ENCODE measurements at regions not wholly inside any gene's neighbourhood (a gene's known extent, or its start where the extent isn't known, plus 50 kb on each side); places are given as distances from the start of the nearest gene placed in this dataset.

DNA sequence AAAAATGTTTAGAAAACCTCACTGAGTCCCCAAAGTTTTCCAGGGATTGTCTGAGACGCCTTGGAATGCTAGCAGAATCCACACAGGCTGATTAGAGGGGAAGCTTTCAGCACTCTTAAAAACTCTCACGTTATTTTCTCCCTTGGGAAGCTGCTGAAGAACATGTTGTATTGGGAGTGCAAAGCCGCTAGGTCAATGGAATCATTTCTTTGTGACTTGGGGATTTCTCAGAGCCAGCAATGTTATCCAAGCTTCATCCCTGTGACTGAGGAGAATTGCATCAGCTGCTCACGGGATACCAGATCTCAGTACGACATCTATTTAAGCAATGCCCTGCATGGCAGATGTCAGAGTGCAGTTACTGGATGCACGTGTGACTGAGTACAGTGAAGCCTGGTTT, 426.4 kb upstream of the MPDZ start:
- DNase-seq (ENCODE audit: low spot score), result no peak
- POLR2A ChIA-PET (ENCODE audit: low non-redundant PET), result no interaction called here
- CTCF ChIA-PET, result interaction anchor here (0.6 kb wide), 1 partner anchor 142 kb away, joined by 4 read pairs; no protein-coding TSS in a partner anchor

DNA sequence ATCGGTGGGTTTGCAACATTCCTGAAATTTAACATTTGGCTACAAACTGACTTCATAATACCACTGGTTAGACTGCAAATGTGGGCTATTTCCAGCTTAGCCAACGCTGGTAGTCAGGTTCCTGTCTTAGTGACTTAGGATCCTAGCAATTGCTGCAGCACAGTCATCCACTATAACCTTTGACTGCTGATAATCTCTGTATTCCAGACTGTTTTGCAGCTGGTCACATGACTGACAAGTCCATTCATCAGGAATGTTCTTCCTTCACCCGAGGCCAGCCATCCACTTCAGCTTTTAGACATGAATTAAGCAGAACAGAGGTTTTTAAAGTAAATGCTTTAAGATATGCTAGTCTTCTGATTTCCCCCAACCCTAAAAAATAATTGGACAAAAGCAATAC, 425.9 kb upstream of the MPDZ start:
- CTCF ChIA-PET, result interaction anchor here (0.6 to 0.7 kb wide), 2 partner anchors 14 to 142 kb away, joined by 3 to 4 read pairs; no protein-coding TSS in a partner anchor
- TF ChIP-seq, protein P1, sequence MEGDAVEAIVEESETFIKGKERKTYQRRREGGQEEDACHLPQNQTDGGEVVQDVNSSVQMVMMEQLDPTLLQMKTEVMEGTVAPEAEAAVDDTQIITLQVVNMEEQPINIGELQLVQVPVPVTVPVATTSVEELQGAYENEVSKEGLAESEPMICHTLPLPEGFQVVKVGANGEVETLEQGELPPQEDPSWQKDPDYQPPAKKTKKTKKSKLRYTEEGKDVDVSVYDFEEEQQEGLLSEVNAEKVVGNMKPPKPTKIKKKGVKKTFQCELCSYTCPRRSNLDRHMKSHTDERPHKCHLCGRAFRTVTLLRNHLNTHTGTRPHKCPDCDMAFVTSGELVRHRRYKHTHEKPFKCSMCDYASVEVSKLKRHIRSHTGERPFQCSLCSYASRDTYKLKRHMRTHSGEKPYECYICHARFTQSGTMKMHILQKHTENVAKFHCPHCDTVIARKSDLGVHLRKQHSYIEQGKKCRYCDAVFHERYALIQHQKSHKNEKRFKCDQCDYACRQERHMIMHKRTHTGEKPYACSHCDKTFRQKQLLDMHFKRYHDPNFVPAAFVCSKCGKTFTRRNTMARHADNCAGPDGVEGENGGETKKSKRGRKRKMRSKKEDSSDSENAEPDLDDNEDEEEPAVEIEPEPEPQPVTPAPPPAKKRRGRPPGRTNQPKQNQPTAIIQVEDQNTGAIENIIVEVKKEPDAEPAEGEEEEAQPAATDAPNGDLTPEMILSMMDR (conservative IDR thresholded peaks at IDR 0.05; ENCODE audit: low read depth), result no peak
- POLR2A ChIA-PET (ENCODE audit: low non-redundant PET), result no interaction called here
- DNase-seq (ENCODE audit: low spot score), result no peak
- no peak overlapping the region for H3K27ac ChIP-seq

More for the DNA sequence above, 426.4 kb upstream of the MPDZ start:
- H3K27ac ChIP-seq, result no peak overlapping the region
- TF ChIP-seq, protein P1 (conservative IDR thresholded peaks at IDR 0.05; ENCODE audit: low read depth), result no peak

DNA sequence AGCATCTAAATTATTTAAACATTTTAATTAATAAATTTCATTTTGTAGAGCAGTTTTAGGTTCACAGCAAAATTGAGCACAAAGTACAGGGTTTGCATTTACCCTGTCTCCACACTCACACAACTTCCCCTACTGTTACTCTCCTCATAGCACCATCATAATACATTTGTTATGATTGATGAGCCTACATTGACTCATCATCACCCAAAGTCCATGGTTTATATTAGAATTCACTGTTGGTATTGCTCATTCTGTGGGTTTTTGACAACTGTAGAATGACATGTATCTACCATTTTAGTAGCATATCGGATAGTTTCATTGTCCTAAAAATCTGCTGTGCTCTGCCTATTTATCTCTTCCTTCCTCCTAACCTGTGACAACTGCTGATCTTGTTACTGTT, 411.1 kb upstream of the MPDZ start:
- ChIA-PET CTCF (no interaction called here), POLR2A (ENCODE audit: low non-redundant PET) (no interaction called here)
- no peak for DNase-seq (ENCODE audit: low spot score)
- TF ChIP-seq, protein P1 (conservative IDR thresholded peaks at IDR 0.05; ENCODE audit: low read depth), result no peak
- H3K27ac ChIP-seq, result no peak overlapping the region

DNA sequence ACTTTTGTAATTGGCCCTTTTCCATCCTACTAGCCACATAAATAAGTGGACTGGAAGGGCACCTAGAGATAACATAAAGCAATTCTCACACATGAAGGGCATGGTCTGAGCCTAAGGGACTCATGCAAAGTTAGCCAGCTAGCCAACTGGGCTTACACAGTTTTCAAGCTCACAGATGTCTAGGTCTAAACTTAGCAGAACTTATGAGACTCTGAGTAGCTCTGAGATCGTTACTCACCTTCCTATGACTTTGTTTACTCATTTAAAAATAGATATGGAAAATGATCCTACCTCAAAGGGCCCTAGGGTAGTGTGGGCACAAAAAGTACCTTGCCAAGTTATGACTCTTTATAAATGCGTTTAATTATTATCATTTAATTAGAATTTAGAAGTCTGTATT, 410.4 kb upstream of the MPDZ start:
- no peak for DNase-seq (ENCODE audit: low spot score)
- no peak overlapping the region for H3K27ac ChIP-seq
- CTCF ChIA-PET, result interaction anchor here (0.5 kb wide), 1 partner anchor 48 kb away, joined by 3 read pairs; no protein-coding TSS in a partner anchor
- TF ChIP-seq, protein P1 (conservative IDR thresholded peaks at IDR 0.05; ENCODE audit: low read depth), result no peak
- POLR2A ChIA-PET (ENCODE audit: low non-redundant PET), result no interaction called here

DNA sequence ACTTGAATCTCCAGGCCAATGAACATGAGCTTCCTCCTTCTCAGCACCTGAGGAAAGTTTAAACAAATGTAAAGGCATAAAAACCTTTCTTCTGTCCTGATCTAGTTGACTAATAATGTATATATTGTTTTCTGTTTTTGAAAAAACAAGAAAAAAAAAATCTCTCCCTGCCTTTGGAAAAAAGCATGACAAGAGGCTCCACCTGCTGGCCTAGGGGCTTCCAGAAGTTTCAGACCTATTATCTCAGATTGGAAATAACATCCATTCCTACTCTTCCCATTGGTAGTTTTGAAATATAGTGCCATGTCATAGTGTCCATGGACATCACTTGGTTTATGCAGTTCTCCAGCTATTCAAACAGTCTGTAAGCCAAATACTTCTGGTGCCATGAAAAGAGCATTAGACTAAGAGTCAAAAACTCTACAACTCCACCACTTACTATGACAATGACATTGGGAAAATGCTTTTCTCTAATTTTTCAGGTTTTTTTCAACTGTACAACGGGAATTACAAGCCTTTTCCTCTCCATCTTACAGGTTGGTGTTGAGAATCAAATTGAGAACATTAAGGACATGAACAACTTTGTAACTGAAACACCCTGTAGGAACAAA, 409.6 kb upstream of the MPDZ start:
- ChIA-PET POLR2A (ENCODE audit: low non-redundant PET) (no interaction called here), CTCF (no interaction called here)
- H3K27ac ChIP-seq, result no peak overlapping the region
- DNase-seq (ENCODE audit: low spot score), result no peak
- TF ChIP-seq, protein P1 (conservative IDR thresholded peaks at IDR 0.05; ENCODE audit: low read depth), result 0 out of 2 replicates have a peak, but pooled peaks have one; percentile 21

DNA sequence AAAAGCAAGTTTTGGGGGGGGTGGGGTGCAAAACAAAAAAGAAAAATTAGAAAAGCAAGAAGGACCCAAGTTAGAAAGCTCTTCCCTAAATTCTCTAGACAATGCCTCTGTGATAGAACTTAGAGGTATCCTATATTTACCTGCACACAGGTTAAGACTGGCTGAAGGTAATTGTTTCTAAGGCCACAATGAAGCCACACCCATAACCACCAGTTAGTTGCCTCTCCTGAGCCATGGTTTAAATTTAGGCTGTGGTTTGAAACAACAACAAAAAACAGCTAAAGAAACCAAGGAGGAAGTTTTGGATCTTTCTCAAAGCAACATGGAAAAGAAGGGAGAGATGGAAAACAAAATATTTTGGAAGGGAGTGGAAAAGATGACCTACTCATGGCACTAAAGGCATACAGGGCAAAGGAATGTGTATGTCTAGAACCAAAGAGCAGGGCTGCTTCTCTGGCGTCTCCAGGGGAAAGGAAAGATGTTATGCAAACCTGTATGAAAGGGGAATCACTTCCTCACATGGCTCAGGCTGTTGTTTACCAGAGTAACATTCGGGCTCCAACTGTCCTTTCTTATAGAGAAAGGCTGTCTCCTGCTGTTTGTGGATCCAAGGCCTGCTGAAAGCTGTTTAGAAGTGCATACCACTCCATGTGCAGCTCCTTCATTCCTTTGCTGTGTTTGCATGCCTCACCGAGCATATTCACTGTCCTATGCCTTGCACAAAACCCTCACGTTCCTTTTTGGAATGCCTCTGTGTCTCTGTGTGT, 408.9 kb upstream of the MPDZ start:
- no peak for DNase-seq (ENCODE audit: low spot score)
- ChIA-PET POLR2A (ENCODE audit: low non-redundant PET) (no interaction called here), CTCF (interaction anchor here (0.6 kb wide), 2 partner anchors 33 to 266 kb away, joined by 4 to 6 read pairs; no protein-coding TSS in a partner anchor)
- TF ChIP-seq, protein P1 (conservative IDR thresholded peaks at IDR 0.05; ENCODE audit: low read depth), result no peak
- H3K27ac ChIP-seq, result no peak overlapping the region

Data from RWPE1 (cell line).